SKM-1 (cell line): ENCODE measurements at regions not wholly inside any gene's neighbourhood (a gene's known extent, or its start where the extent isn't known, plus 50 kb on each side); places are given as distances from the start of the nearest gene placed in this dataset.

Source experiments
- DNase-seq: peaks from one replicate; lab custom pipeline; 2025; ENCODE audit not compliant: unreplicated experiment; lab: John Stamatoyannopoulos, UW

GRCh38 chr3:24595796-24596195 is 101.1 kb upstream of the THRB start:
- no peak for DNase-seq

- no peak for DNase-seq
These were observed 102.0 kb upstream of the THRB start for GRCh38 chr3:24596626-24597025.

- no peak for DNase-seq
These were observed 104.2 kb upstream of the THRB start for GRCh38 chr3:24598695-24599470.

- DNase-seq, result no peak
These were observed 106.7 kb upstream of the THRB start for GRCh38 chr3:24601066-24601939.

- no peak for DNase-seq
These were observed 109.6 kb upstream of the THRB start for GRCh38 chr3:24604215-24604614.

DNA sequence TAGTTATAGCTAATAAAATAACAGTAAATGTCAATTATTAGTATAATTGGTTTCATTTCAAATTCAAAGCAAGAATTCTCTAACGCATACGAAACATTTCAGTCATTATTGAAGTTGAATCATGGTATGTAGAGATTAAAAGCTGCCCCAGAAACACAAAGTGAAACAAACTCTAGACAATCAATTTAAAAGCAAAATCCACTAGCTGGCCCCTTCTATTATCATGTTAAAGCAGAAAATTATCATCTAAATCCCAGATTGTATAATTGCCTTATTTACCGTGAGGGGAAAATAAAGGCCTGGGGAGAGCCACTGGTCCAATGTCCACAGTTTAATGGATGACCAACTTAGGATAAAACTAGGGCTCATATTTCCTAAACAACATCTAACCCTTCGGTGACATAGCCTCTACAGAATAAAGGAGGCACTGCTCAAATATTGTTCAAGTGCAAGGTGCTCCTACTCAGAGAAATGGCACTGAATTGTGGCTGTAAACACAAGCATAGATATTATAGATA is 110.9 kb upstream of the THRB start:
- DNase-seq, result no peak

- no peak for DNase-seq
These were observed 112.6 kb upstream of the THRB start for GRCh38 chr3:24607281-24607680.

GRCh38 chr3:24608701-24609390 is 114.2 kb upstream of the THRB start:
- DNase-seq, result no peak

GRCh38 chr3:24614359-24614758 is 119.7 kb upstream of the THRB start:
- no peak for DNase-seq

- DNase-seq, result no peak
These were observed 120.5 kb upstream of the THRB start for GRCh38 chr3:24615177-24615576.

GRCh38 chr3:24616110-24616829 is 121.6 kb upstream of the THRB start:
- no peak for DNase-seq

GRCh38 chr3:24622138-24622537 is 127.5 kb upstream of the THRB start:
- DNase-seq, result no peak

- DNase-seq, result no peak
These were observed 128.1 kb upstream of the THRB start for GRCh38 chr3:24622696-24623225.

- no peak for DNase-seq
These were observed 129.0 kb upstream of the THRB start for GRCh38 chr3:24623657-24624056.

- DNase-seq, result no peak
These were observed 130.5 kb upstream of the THRB start for GRCh38 chr3:24624938-24625681.

DNA sequence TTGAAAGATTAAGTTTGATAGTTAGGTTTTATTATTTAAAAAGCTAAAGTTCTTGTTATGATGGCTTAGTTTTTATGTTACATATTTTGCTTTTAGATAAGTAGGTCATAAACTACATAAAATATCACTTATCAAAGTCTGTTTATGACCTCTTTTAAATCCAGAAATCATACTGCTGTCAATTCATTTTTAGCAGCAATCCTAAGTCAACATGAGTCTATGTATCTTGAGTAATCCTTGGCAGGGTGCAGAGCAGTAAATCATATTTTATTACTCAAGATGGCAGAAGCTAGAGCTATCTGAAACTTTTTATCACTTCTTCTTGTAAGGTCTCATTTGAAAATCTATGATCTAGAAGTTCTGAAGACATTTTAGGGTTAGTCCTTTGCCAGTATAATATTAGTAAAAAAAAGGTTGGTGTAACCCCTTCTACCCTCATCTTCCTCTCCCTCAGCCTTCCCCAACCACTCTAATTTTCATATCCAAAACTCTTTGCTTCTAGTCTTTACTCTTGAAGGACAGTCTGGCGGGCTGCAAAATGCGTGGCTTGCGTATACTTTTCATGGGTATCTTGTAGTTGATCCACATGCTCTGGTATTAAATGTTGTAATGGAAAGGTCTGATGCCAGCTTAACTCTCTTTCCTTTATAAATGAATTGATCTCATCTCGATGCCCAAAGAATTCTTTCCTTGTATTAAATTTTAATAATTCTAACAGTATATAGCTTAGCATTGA is 134.0 kb upstream of the THRB start:
- no peak for DNase-seq

GRCh38 chr3:24631481-24631880 is 136.8 kb upstream of the THRB start:
- DNase-seq, result no peak

DNA sequence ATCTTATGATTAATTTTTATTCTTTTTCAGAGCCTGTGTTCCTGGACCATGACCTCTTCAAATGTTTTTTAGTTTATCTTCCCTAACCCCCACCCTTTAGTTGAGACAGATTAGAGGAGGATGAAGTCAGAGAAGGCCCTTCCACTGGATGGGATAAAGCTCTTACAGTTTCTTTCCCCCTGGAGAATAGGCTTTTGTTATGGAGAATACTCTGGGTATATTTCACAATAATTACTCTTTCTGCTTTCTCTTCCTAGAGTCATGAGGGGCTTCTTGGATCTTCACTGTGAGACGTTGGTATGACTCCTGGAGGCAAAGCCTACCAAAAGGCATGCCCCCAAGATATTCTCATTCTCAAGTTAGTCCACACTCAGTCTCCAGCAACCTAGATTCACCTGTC is 144.4 kb upstream of the THRB start:
- DNase-seq, result no peak
